Mesodermal cell (in vitro differentiated cells): ENCODE measurements at regions not wholly inside any gene's neighbourhood (a gene's known extent, or its start where the extent isn't known, plus 50 kb on each side); places are given as distances from the start of the nearest gene placed in this dataset.
"Not testable (repeated sequence)": the region's sequence is repeated elsewhere in the genome, so short reads cannot be mapped to it uniquely, and the experiment has no call there.

Experiments
- H3K27ac ChIP-seq: 2 replicates; pipeline ENCODE4 v1.7.0; 2013; ENCODE audit warnings: mild to moderate bottlenecking, low read depth, low read length, moderate library complexity; ENCODE audit not compliant: severe bottlenecking
- H3K36me3 ChIP-seq: 2 replicates; pipeline ENCODE4 v1.7.1; 2013; ENCODE audit warnings: mild to moderate bottlenecking, low read length, moderate library complexity; ENCODE audit not compliant: control insufficient read depth, insufficient read depth
- H3K4me1 ChIP-seq: one replicate; pipeline ENCODE4 v1.7.1; 2013; ENCODE audit warnings: mild to moderate bottlenecking, low read length; ENCODE audit not compliant: insufficient read depth, control insufficient read depth, poor library complexity, severe bottlenecking
- H3K4me3 ChIP-seq: 2 replicates; pipeline ENCODE4 v1.7.0; 2013; ENCODE audit warnings: low read length, control low read depth, mild to moderate bottlenecking; ENCODE audit not compliant: insufficient read depth, poor library complexity, severe bottlenecking; ENCODE audit errors: extremely low read depth
- H3K9me3 ChIP-seq: 2 replicates; pipeline ENCODE4 v1.7.1; 2013; ENCODE audit warnings: mild to moderate bottlenecking, low read length, moderate library complexity; ENCODE audit not compliant: control insufficient read depth
- WGBS, 2 experiments: methylation state at CpG; one replicate each; pipeline ENCODE4 v1.1.5; 2013; ENCODE audit warnings: missing lambda C conversion rate in 2 of 2; ENCODE audit not compliant: insufficient coverage in 2 of 2; 5-methylcytosine and 5-hydroxymethylcytosine counted together

DNA sequence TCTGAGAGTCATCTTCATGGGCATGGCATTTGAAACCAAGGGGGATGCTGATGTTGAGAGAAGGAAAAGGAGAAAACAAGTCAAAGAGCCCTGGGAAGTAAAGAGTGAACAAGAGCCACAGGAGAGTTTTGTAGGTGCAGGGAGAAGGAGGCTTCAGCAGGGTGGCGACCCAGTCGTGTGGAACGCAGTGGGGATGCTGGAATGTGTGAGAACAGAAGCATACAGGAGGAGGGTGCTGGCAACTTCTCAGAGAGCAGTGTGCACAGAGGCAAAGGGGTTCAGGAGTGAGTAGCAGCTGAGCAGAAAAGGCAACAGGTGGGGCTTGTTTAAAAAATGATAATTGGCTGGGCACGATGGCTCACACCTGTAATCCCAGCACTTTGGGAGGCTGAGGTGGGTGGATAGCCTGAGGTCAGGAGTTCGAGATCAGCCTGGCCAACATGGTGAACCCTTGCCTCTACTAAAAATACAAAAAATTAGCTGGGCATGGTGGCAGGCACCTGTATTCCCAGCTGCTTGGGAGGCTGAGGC lies 75.8 kb upstream of the PLET1 start:
- H3K4me3 ChIP-seq = no peak overlapping the region
- H3K36me3 ChIP-seq = no peaks in the 10 kb centered on the region
- no peak overlapping the region for H3K27ac ChIP-seq
- no peaks in the 10 kb centered on the region for H3K4me1 ChIP-seq
- no peaks in the 10 kb centered on the region for H3K9me3 ChIP-seq
- WGBS, 2 experiments = 87 to 97% methylated on average over 4 to 5 of the region's 5 CpGs

DNA sequence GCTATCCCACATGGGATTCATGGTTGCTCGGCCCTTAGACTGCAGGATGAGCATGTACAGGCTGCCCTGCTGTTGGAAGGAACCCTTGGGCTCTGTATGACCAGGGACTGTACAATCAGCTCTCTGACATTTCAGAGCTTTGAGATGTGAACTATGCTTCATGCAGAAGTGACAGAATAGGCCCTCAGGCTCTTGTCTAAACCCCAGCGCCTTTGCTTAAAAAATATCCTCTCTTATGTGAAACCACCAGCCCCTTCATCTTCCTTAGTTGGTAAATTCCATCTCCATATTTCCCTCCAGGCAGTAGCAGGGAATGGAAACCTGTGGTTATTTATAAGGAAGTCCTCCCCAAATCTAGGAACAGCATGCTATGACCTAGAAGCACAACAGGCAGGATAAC lies 78.9 kb upstream of the PLET1 start:
- Histone ChIP-seq H3K9me3 (no peaks in the 10 kb centered on the region), H3K4me1 (no peaks in the 10 kb centered on the region), H3K36me3 (no peaks in the 10 kb centered on the region), H3K27ac (no peak overlapping the region), H3K4me3 (no peak overlapping the region)
- 85 to 94% methylated on average over 2 of the region's 2 CpGs for WGBS, 2 experiments

DNA sequence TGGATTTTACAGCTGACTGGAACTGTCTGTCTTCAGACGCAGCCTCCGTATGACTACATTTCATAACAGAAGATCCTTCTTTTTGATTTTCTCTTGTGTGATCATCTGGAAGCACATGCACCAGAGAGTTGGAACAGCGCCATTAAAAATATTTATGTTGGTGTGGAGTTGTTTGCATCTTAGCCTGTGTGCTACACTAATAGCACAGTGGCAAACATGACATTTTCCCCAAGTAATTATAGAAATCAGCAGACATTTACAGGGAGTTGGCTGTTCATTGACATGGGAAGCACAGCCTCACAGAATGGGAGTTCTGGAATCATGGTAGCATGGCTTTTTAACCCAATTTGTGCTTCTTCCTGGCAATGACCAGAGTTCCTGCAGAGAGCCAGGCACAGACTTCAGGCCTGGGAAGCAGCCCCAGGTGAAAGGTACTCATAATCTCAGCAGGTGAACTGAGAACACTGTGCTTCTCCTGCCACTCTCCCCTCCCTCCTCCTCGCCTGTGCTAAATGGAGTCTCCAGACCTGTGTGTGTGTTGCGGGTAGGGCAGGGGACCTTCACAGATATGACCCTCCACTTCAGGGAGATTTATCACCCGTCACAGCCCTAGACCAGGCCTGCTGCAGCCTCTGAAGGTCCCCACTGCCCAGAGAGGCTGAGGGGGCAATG lies 82.8 kb upstream of the PLET1 start:
- H3K27ac ChIP-seq = no peak overlapping the region
- H3K9me3 ChIP-seq = no peaks in the 10 kb centered on the region
- H3K36me3 ChIP-seq = no peaks in the 10 kb centered on the region
- WGBS, 2 experiments = 100% methylated on average over 2 to 4 of the region's 6 CpGs
- no peak overlapping the region for H3K4me3 ChIP-seq
- H3K4me1 ChIP-seq = no peaks in the 10 kb centered on the region

DNA sequence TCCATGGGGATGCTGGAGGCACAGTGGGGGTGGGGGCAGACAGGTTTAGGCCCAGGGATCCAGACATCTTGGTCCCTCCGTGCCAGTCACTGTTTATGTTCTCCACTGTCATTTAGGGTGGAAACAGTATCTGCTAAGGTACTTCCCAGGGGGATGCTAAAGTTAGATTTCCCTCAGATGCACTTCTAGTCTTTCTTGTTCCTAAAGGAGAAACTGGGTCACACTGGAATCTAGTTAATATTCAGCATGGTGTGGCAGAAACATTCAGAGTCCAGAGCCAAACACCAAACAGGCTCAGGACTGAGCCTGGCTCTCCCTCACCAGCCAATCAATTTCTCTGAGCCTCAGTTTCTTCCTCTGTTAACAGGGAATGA lies 83.4 kb upstream of the PLET1 start:
- H3K9me3 ChIP-seq = no peaks in the 10 kb centered on the region
- H3K36me3 ChIP-seq = no peaks in the 10 kb centered on the region
- no peaks in the 10 kb centered on the region for H3K4me1 ChIP-seq
- H3K4me3 ChIP-seq = no peak overlapping the region
- 100% methylated on average over 1 of the region's 1 CpG; no CpG with 5 or more reads in 1 of the 2 experiments for WGBS, 2 experiments
- no peak overlapping the region for H3K27ac ChIP-seq

DNA sequence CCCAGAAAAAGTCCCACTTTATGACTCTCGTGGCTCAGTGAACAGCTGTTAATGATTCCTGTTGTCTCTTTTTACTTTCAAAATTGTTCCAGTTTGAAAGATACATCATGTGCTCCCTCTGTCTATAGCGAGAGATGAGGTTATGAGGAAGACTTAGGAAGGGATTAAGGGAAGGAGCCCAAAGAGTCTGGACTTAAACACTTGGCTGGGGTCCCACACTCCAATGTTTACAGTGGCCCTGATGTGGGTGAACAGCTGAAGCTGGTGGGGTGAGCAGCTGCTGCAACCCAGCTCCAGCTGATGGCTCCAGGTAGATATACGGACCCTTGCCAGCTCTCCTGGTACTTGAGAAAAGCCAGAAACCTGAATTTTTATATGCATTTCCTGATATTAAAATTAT lies 84.5 kb upstream of the PLET1 start:
- 100% methylated on average over 2 of the region's 3 CpGs for WGBS, 2 experiments
- no peak overlapping the region for H3K4me3 ChIP-seq
- H3K4me1 ChIP-seq = no peaks in the 10 kb centered on the region
- no peaks in the 10 kb centered on the region for H3K9me3 ChIP-seq
- H3K36me3 ChIP-seq = no peaks in the 10 kb centered on the region
- H3K27ac ChIP-seq = no peak overlapping the region

DNA sequence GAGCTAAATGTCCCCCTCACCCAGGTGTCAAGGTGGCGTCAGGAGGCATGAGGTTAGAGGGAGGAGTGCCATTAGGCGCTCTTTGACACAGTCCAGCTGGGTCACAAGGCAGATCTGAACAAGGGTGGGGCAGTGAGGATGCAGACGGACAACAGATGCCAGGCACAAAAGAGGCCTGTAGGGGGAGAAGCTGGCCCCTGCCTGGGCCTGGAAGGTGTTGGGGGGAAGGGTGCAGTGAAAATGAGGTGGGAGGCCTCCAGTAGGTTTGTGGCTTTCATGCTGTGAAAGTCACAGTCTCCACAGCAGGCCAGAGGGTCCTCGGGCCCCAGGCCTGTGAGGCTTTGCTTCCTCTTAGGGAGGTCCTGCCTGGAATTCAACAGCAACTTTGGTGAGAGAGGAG lies 85.0 kb upstream of the PLET1 start:
- H3K4me3 ChIP-seq = no peak overlapping the region
- H3K9me3 ChIP-seq = no peaks in the 10 kb centered on the region
- WGBS, 2 experiments = 70% methylated on average over 2 to 4 of the region's 4 CpGs
- H3K36me3 ChIP-seq = no peaks in the 10 kb centered on the region
- H3K27ac ChIP-seq = no peak overlapping the region
- no peaks in the 10 kb centered on the region for H3K4me1 ChIP-seq

DNA sequence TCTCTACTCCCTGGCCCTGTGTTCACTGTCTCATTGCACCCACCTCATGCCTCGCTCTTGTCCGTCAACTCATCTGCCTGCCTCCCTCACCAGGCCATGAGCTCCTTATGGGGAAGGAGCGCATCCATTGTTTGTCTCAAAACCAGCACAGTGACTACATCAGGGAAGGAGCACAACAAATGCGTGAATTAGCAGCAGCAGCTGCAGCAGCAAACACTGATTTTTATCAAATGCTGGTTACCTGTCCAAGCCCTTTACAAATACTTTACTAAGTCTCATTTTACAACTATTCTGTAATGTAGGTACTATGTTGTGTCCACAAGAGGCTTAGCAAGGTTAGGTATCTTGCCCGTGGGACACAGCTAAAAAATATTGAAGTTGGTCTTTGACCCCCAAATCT lies 85.9 kb upstream of the PLET1 start:
- Histone ChIP-seq H3K4me1 (no peaks in the 10 kb centered on the region), H3K4me3 (no peak overlapping the region), H3K27ac (no peak overlapping the region), H3K9me3 (no peaks in the 10 kb centered on the region), H3K36me3 (no peaks in the 10 kb centered on the region)
- WGBS, 2 experiments = 84 to 100% methylated on average over 4 of the region's 5 CpGs

DNA sequence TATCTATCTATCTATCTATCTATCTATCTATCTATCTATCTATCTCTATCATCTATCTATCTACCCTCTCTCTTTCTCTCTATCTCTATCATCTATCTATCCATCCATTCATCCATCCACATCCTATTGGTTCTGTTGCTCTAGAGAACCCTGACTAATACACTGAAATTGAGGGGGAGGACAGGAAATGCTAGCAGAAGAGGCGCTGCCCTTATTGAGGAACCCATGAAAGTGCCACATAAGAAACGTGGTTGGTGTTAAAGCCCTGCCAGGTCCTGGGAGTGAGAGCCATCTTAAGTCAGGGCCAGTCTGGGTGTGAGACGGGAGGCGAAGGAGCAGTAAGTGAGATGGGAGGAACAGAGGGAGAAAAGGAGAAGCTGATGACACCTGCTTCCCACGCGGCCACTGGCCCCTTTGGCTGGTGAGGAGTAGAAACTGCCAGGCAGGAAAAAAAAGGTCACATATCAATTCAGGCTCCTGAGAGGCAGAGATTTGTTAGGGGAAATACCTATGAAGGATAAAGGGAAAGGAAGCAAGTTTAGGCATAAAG lies 87.9 kb upstream of the PLET1 start:
- Histone ChIP-seq H3K36me3 (no peaks in the 10 kb centered on the region), H3K27ac (no peak overlapping the region), H3K9me3 (no peaks in the 10 kb centered on the region), H3K4me1 (no peaks in the 10 kb centered on the region), H3K4me3 (no peak overlapping the region)
- 95 to 96% methylated on average over 6 of the region's 6 CpGs for WGBS, 2 experiments

DNA sequence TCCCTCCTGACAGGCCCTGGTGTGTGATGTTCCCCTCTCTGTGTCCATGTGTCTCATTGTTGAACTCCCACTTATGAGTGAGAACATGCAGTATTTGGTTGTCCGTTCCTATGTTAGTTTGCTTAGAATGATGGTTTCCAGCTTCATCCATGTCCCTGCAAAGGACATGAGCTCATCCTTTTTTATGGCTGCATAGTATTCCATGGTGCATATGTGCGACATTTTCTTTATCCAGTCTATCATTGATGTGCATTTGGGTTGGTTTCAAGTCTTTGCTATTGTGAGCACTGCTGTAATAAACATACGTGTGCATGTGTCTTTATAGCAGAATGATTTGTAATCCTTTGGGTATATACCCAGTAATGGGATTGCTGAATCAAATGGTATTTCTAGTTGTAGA lies 90.8 kb upstream of the PLET1 start:
- not testable (repeated sequence) for H3K4me1 ChIP-seq, H3K4me3 ChIP-seq, H3K9me3 ChIP-seq, H3K27ac ChIP-seq, H3K36me3 ChIP-seq
- 90 to 100% methylated on average over 2 of the region's 3 CpGs for WGBS, 2 experiments

DNA sequence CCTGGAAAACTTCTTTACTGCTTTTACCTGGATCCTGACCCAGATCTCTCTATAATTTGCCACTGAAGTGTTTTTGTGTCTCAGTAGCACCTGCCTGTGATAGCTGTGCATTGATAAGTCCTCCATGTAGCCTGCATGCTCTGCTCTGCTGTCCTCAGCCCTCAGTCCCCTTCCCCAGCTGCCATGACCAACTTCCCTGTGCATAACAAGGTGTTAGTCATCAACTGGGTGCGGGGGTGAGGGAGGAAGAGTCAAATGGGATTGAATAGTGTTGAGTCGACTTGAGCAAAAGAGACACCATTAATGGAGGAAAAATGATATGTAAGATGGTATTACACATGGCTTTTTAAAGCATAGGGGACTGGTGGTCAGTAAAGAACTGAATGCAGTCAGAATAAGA lies 92.2 kb upstream of the PLET1 start:
- Histone ChIP-seq H3K4me1 (no peaks in the 10 kb centered on the region), H3K4me3 (no peak overlapping the region), H3K9me3 (no peaks in the 10 kb centered on the region), H3K36me3 (no peaks in the 10 kb centered on the region), H3K27ac (no peak overlapping the region)
- 65 to 69% methylated on average over 2 of the region's 2 CpGs for WGBS, 2 experiments

DNA sequence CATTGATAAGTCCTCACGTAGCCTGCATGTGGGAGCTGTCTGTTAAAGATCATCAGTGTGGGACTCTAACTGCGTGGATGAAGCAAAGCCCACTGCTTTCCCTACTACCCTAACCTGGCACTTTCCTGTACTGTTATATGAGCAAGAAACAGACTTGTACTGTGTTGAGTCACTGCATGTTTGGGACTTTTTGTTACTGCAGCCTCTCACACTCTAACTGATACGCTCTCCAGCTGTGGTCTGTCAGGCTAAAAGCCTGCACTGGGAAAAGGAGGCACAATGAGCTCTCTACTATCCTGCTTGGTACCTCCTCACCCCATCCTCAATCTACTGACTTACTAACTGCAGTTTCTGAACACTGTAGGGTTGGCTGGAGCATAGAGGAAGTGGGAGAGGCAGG lies 93.7 kb upstream of the PLET1 start:
- Histone ChIP-seq H3K4me3 (no peak overlapping the region), H3K27ac (no peak overlapping the region), H3K9me3 (no peaks in the 10 kb centered on the region), H3K36me3 (no peaks in the 10 kb centered on the region), H3K4me1 (no peaks in the 10 kb centered on the region)
- 88 to 100% methylated on average over 1 to 3 of the region's 3 CpGs for WGBS, 2 experiments
